Cardiac muscle cell (in vitro differentiated cells and primary cell): ENCODE measurements at regions not wholly inside any gene's neighbourhood (a gene's known extent, or its start where the extent isn't known, plus 50 kb on each side); places are given as distances from the start of the nearest gene placed in this dataset.
A peak's percentile ranks its signal among the peaks of the same experiment; 100 is the strongest.

Source experiments
- DNase-seq, 2 donors: peaks; one replicate each; pipeline versions ENCODE4 v3.0.0 to v3.0.0-alpha.2; 2010 to 2017; ENCODE audit warnings: low read depth in 1 of 2, low spot score in 1 of 2
- H3K27ac ChIP-seq: fragments of 200-600 bp; sonication (generic); 2 replicates; pipeline ENCODE4 v1.5.1; 2016
- H3K27me3 ChIP-seq: fragments of 200-600 bp; sonication (generic); 2 replicates; pipeline ENCODE4 v1.6.0; 2016; ENCODE audit warnings: control low read depth
- H3K36me3 ChIP-seq: fragments of 200-600 bp; sonication (generic); 2 replicates; pipeline ENCODE4 v1.5.1; 2016; ENCODE audit warnings: control low read depth
- H3K4me1 ChIP-seq: fragments of 200-600 bp; sonication (generic); 2 replicates; pipeline ENCODE4 v1.8.1; 2017; ENCODE audit warnings: low read depth, mild to moderate bottlenecking, mixed run types
- H3K4me3 ChIP-seq: fragments of 200-600 bp; sonication (generic); 2 replicates; pipeline ENCODE4 v1.5.1; 2016; ENCODE audit warnings: mild to moderate bottlenecking
- H3K9me3 ChIP-seq: fragments of 200-600 bp; sonication (generic); 2 replicates; pipeline ENCODE4 v1.5.1; 2017; ENCODE audit warnings: low read depth, mild to moderate bottlenecking, control low read depth
- TF ChIP-seq, protein P1 (sequence below): IDR thresholded peaks from 2 replicates; pipeline ENCODE4 v1.5.1; 2012; ENCODE audit warnings: low read depth, mild to moderate bottlenecking, low read length

DNA sequence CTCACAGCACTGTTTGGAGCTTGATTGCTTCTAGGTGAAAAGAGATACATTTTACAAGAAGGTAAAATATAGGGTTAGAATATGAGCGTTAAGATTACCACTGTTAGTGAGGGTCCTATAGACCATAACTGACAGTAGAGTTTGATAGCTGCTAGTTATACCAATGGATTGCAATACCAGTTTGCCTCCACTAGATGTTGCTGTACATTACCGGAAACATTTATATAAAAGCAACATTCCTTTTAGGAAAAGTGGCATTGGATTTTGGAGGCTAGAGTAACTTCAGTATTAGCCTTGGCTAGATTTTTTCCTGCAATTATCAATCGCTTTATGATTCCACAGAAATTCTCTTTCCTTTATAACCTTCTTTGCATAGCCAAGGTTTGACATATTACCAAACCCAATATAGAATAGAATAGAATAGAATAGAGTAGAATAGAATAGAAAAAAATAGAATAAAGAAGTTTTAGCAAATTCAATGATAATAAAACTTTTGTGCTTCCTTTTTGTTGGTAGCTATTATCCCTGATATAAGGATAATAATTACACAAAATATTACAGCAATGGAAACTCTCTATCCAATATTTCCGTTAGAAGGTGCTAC is 1093.6 kb upstream of the ALCAM start:
- H3K4me1 ChIP-seq, result no peaks in the 10 kb centered on the region
- H3K9me3 ChIP-seq, result no peaks in the 10 kb centered on the region
- no peak overlapping the region for H3K4me3 ChIP-seq
- no peak overlapping the region for H3K27ac ChIP-seq
- peak; percentile 48 to 62 for DNase-seq
- TF ChIP-seq, protein P1, sequence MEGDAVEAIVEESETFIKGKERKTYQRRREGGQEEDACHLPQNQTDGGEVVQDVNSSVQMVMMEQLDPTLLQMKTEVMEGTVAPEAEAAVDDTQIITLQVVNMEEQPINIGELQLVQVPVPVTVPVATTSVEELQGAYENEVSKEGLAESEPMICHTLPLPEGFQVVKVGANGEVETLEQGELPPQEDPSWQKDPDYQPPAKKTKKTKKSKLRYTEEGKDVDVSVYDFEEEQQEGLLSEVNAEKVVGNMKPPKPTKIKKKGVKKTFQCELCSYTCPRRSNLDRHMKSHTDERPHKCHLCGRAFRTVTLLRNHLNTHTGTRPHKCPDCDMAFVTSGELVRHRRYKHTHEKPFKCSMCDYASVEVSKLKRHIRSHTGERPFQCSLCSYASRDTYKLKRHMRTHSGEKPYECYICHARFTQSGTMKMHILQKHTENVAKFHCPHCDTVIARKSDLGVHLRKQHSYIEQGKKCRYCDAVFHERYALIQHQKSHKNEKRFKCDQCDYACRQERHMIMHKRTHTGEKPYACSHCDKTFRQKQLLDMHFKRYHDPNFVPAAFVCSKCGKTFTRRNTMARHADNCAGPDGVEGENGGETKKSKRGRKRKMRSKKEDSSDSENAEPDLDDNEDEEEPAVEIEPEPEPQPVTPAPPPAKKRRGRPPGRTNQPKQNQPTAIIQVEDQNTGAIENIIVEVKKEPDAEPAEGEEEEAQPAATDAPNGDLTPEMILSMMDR, result peak; percentile 65
- no peaks in the 10 kb centered on the region for H3K36me3 ChIP-seq
- H3K27me3 ChIP-seq, result no peaks in the 10 kb centered on the region

DNA sequence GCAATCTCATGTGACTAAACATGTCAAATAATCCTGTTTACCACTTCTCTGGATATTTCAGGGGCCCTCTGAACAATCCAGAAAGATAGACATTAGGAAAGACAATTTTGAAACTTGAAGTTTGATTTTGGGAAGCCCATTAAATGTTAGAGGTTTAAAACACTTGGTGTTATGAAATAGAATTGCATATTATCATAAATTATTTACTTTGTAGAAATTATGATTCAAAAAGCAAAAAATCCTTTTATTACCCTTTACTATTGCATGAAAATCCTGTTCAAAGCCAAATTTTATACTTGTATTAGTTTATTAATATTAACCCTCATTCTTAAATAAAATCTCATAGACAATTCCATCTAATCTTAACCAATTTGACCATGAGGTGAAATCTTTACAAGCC is 1091.5 kb upstream of the ALCAM start:
- Histone ChIP-seq H3K27me3 (no peaks in the 10 kb centered on the region), H3K36me3 (no peaks in the 10 kb centered on the region), H3K9me3 (no peaks in the 10 kb centered on the region), H3K4me1 (no peaks in the 10 kb centered on the region), H3K27ac (no peak overlapping the region), H3K4me3 (no peak overlapping the region)
- no peak for DNase-seq
- TF ChIP-seq, protein P1, result no peak

DNA sequence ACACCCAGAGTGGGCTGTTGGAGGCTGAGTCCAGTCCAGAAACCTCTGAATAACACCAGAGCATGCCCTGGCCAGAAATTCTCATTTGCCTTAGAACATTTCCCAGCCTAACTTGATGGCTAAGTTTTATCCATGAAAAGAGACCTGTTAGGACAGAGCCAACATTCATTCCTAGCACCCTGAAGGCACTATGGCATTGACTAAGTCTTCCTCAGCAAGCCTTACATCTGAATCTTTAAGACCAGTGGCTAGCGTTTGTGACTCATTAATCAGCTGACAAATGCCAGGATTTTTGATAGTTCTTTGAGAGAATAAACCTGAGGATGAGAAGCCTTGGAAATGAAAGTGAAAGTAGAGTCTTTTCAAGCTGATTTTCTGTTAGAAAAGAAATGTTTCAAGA is 1087.1 kb upstream of the ALCAM start:
- Histone ChIP-seq H3K4me3 (no peak overlapping the region), H3K27ac (no peak overlapping the region), H3K27me3 (no peaks in the 10 kb centered on the region), H3K36me3 (no peaks in the 10 kb centered on the region), H3K4me1 (no peaks in the 10 kb centered on the region), H3K9me3 (no peaks in the 10 kb centered on the region)
- DNase-seq, result peak in 1 of 2 donors; percentile 40
- TF ChIP-seq, protein P1, result no peak

DNA sequence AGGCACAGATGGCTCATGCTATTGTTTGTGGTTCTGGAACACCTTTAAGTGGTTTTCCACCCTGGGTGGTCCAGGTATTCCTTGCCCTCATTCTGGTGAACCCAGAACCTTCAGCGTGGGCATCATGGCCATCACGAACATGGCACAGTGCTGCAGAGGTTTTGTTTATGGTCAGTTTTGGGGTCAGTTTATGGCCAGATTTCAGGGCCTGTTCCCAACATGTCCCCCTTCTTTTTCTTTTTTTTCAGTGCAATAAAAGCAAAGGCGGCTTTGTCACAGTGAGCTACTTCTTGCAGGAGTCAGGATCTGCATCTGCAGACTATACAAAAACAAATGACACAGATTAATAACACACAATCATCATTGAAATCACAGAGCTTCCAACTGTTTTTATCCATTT is 1085.0 kb upstream of the ALCAM start:
- Histone ChIP-seq H3K9me3 (no peaks in the 10 kb centered on the region), H3K36me3 (no peaks in the 10 kb centered on the region)

DNA sequence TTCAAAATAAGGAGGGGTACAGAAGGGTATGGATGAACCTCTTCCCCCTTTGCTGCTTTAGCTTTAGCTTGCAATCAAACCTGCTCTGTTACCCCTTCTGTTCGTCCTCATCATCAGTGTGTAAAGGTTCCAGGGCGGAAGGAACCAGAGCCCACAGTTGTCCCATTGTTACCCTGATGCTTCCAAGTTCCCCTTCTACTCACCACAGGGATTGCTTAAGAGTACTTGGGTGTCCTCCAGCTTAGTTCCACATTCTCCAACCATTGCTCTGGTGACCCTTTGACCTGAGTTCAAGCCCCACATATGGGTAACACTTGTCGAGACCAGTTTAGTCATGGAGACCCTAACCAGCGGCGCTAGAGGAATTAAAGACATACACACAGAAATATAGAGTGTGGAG is 1080.1 kb upstream of the ALCAM start:
- no peak overlapping the region for H3K27ac ChIP-seq
- peaks cover 9% of the 10 kb centered on the region for H3K4me1 ChIP-seq
- H3K27me3 ChIP-seq, result no peaks in the 10 kb centered on the region
- H3K9me3 ChIP-seq, result no peaks in the 10 kb centered on the region
- no peak overlapping the region for H3K4me3 ChIP-seq
- DNase-seq, result no peak
- H3K36me3 ChIP-seq, result no peaks in the 10 kb centered on the region
- TF ChIP-seq, protein P1, result no peak

More for the DNA sequence above, 1085.0 kb upstream of the ALCAM start:
- no peak for DNase-seq
- H3K4me3 ChIP-seq, result no peak overlapping the region
- no peak overlapping the region for H3K27ac ChIP-seq
- no peaks in the 10 kb centered on the region for H3K27me3 ChIP-seq
- H3K4me1 ChIP-seq, result no peaks in the 10 kb centered on the region
- TF ChIP-seq, protein P1, result no peak

DNA sequence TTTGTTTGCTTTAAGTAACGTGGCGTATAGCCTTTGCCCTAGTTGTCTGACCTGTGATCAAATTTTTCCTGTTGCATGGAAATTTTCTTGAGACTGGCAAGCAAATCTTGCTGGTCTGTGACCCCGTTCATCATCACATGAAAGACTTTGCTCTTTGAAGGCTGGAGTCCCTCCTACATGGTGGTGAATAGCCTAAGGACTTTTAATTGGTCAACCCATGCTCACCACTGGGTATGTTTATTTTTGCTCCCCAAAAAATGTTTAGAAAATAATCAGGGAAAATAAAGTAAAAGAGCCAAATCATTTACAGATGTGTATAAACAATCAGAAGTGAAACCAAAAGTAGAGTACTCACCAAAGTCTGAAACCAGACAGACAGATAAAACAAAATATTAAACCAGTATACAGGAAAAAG is 1075.3 kb upstream of the ALCAM start:
- no peak overlapping the region for H3K4me3 ChIP-seq
- no peaks in the 10 kb centered on the region for H3K27me3 ChIP-seq
- DNase-seq, result no peak
- no peaks in the 10 kb centered on the region for H3K36me3 ChIP-seq
- TF ChIP-seq, protein P1, result no peak
- H3K27ac ChIP-seq, result peak overlapping the region; percentile 42
- no peaks in the 10 kb centered on the region for H3K9me3 ChIP-seq
- peaks cover 19% of the 10 kb centered on the region for H3K4me1 ChIP-seq
